ENCODE measurements at regions not wholly inside any gene's neighbourhood (a gene's known extent, or its start where the extent isn't known, plus 50 kb on each side); places are given as distances from the start of the nearest gene placed in this dataset.

DNA sequence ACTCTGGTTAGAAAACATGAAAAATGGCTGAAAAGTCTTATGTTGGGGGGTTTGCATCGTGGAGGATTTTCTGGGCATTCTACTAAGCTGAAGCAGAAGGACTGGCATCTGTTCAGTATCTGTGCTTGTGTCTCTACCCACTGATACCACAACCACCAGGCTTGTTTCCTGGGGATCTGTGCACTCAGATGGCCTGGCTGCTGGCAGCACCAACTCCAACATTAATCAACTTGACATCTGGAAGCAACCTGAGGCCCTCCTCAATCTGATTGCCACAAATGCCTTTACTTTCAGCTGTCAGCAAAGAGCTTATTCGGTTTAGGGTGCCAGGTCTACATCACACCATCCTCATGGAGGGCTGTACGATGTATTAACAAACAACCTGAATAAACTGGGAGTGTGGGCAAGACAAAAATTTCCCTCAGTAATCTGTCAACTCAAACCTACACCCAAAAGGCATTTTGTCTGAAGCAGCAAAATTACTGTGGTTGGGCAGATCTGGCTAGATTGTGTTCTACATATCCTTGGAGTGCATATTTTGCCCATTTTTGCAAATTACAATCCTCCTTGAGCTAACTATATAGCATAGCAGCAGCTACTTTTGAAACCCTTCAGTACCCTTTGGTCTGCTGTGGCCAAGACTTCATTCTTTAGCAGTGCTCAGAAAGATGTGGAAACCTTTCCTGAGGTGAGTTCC lies 74.6 kb downstream of the FOXD1 start:
- DNase-seq, result no peak

GRCh38 chr5:73370640-73371583 lies 77.7 kb downstream of the FOXD1 start:
- DNase-seq, result no peak

- DNase-seq, result no peak
Observed at GRCh38 chr5:73370095-73370494, 78.5 kb downstream of the FOXD1 start.

GRCh38 chr5:73369278-73369677 lies 79.3 kb downstream of the FOXD1 start:
- DNase-seq, result no peak

GRCh38 chr5:73367650-73368049 lies 80.9 kb downstream of the FOXD1 start:
- no peak for DNase-seq

DNA sequence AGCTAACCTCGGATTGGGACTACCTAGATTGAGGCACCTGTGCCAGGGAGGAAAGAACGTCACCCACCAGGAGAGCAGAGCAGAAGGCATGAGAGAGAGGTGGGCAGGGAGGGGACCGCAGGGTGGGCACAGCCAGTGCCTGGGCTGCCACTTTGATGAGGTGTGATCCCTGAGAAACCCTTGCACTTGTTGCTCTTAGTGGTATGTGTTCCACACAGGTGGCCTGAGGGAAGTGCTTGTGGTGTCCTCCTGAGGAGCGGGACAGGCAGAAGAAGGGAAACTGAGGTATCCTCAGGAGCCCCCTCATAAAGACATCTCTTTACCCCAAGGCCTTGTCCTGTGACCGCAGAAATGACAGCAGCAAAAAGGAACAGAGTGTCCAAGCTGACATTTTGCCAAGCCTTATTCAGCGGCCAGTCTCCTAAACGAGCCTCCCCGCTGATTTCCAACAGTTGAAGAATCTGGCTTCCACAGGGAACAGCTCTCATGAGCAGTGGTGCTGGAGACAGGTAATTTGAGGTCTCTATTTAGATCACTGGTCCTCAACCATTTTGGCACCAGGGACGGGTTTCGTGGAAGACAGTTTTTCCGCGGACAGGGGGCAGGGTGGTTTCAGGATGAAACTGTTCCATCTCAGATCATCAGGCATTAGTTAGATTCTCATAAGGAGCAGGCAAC lies 82.4 kb downstream of the FOXD1 start:
- DNase-seq, result no peak

DNA sequence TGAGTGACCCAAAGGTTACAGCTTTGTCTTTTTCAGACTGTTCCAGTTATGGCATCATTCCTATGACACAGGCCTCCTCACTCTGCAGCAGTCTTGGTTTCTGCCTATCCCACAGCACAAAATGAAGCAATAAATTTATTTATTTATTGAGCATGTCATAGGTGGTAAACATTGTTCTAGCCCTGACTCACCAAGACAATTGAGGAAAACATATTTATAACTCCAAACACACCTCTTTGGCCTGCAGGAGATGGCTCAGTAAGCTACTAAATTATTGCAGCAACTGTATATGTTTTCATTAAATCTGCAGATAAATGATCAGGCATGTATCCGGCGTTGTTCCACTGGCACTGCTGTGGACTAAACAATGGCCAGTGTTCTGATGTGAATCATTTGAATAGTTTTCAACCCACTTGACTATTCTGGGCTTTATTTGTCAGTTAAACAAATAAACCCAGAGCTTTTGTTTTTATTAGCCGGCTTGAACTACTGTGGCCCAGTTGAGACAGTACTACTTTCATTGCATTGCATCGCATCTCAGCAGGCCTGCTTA lies 83.2 kb downstream of the FOXD1 start:
- no peak for DNase-seq

DNA sequence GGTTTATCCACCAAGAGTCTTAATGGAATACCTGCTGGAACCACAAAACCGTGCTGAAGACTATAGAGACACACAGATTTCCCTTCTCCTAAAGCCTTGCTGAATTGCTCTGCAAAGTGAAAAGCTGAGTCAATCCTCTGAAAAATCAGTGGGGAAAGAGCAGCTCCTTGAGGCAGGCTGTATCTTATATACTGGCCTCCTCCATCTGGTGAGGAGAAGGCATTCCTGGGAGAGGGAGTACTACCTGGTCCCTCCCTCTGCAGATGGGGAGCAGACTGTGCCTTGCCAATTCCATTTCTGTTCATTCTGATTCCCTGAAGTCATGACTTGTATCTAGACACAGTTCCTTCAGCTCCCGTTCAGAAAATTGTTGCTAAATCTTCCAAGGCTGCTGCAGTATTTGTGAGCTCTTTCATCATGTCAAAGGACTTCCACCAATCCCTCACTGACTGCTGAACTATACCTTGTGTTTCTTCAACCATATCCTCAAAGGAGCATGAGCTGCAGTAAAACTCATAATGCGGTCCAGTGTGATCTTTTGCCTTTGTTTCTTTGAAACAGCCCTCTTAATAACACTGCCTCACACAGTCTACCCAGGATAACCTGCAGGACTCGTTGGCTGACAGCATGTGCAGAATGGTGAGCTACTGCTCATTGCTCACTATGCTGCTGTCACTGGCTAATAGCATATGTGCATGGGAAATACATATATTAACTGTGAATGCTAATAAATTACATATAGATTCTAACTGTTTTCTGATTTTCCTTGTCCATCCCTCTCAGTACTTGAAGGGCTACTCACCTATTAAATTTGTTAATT lies 84.5 kb downstream of the FOXD1 start:
- no peak for DNase-seq

DNA sequence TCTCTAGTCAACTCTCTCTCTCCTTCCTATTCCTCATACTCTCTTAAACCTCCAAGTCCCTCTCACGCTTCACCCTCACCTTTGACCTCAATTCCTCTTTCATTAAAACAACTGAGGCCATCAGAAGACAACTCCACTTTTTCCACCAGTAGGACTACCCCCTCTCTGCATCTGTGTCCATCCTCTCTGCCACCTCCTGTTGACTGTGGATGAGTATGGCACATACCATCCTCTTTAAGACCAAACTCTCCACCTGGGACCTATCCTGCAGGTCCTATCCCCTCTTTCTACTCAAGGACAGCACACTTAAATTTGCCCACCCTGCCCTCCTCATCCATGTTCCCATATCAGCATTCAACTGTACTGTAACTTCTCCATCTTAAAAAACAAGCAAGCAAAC lies 89.2 kb downstream of the FOXD1 start:
- DNase-seq, result no peak

DNA sequence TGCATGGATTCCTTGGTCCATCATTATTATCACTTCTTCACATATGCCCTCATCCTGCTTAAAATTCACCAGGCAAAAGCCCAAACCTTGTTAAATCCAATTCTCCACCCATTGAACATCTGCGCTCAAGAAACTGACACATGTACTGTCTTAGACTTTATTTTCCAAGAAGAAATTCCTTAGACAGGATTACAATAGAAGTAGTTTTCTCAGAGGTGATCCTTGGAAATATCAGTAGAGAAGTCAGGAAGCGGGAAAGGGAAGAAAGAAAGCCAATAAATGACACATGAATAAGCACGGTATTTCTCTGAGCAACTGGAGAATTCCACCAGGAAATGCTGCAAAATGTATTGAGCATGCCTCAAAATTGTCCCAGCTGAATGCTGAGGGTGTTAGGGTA lies 90.2 kb downstream of the FOXD1 start:
- DNase-seq, result no peak

GRCh38 chr5:73357576-73357975 lies 91.0 kb downstream of the FOXD1 start:
- DNase-seq, result no peak

GRCh38 chr5:73355108-73355507 lies 93.5 kb downstream of the FOXD1 start:
- DNase-seq, result no peak

GRCh38 chr5:73354406-73354805 lies 94.2 kb downstream of the FOXD1 start:
- no peak for DNase-seq

DNA sequence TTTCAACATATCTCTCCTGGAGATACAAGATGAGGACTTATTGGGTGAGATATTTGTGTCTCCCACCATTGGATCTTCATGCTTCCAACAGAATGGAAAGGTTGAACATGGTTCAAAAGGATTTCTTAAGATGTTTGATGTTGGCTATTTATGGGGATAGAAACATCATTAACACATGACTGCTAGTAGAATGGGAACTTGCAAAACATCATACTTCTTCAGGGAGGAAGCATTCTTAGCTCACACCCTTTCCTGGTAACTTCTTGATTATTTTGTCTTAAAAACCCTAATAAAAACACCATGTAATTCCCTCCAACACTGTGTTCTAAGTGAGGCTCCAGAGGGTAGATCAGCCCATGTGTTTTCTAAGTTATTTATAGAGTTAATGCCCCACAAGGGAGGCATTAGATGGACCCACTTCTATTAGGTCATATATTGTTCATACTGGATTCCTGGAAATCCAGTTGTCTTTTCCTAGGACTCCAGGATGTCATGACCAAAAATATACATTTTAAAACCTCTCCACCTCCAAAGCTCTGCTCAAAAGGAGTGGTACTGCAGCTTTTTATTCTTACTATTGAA lies 95.8 kb downstream of the FOXD1 start:
- DNase-seq, result no peak

DNA sequence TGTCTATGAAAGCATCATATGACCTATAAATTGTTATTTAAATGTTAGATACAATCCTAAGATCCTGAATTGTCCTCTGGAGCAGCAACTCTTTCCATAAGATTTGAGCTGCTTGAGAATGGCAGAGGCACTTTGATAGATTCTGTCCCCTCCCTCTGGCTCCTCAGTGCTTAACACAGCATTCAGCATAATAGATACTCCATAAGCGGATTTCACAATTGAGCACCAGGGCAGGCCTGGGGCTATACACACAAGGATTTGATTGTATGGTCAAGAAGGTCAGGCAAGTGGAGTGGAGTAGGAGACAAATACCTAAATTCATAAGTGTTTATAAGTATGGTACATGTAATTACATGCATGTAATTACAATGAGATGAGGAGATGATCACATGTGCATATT lies 96.3 kb downstream of the FOXD1 start:
- no peak for DNase-seq

- no peak for DNase-seq
Observed at GRCh38 chr5:73351593-73351992, 97.0 kb downstream of the FOXD1 start.

- no peak for DNase-seq
Observed at GRCh38 chr5:73346878-73347408, 101.6 kb downstream of the FOXD1 start.

GRCh38 chr5:73344835-73345234 lies 103.7 kb downstream of the FOXD1 start:
- no peak for DNase-seq

DNA sequence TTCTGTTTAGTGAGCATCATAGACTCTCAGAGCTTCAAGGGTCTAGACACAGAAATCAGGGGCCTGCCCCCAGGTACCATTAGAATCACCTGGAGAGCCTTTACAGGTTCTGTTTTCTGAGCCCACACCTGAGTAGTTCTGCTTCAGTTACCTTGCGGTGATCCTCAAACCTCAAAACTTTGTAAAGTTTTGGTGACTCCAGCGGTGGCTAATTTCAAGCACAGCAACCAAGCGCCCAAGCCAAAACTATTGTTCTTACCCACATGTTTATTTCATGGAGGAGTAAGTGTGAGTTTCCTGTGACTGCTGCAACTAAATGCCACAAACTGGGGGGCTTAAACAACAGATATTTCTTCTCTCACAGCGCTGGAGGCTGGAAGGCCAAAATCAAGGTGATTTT lies 108.9 kb downstream of the FOXD1 start:
- DNase-seq, result no peak

DNA sequence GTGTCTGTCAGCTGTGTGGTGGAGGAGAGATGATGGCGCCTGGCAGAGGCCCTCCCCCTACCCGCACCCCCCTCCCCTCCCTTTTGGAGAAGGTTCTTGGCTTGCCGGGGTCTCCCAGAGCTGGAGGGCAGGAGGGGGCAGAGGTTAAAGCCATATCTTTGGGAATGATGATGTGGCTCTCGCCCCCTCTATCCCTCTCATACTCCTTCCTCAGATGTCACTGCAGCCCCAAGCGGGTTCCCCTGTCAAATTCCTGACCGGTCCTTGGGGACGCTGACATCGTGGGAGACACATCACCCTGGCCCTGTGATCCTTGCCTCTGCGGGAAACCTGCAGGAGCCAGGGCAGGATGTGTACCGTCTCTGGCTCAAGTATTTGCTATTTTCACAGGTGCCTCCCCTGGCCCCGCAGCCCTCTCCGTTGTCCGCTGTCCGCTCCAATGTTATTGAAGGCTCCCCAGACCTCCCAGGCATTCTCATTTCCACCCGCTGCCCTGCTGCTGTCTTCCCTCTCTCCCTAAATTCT lies 109.5 kb downstream of the FOXD1 start:
- DNase-seq, result no peak

- DNase-seq, result no peak
Observed at GRCh38 chr5:73338256-73339050, 110.1 kb downstream of the FOXD1 start.

Data from stimulated activated CD4-positive, alpha-beta T cell treated with anti-CD3 and anti-CD28 coated beads, Interleukin-15, amount 100 ng/mL, for 24 hours (primary cell).